GM19240 (cell line): ENCODE measurements at regions not wholly inside any gene's neighbourhood (a gene's known extent, or its start where the extent isn't known, plus 50 kb on each side); places are given as distances from the start of the nearest gene placed in this dataset.

ENCODE experiments used
- DNase-seq: peaks from one replicate; pipeline ENCODE4 v3.0.0; 2011; ENCODE audit warnings: low spot score; ENCODE audit not compliant: insufficient read length

DNA sequence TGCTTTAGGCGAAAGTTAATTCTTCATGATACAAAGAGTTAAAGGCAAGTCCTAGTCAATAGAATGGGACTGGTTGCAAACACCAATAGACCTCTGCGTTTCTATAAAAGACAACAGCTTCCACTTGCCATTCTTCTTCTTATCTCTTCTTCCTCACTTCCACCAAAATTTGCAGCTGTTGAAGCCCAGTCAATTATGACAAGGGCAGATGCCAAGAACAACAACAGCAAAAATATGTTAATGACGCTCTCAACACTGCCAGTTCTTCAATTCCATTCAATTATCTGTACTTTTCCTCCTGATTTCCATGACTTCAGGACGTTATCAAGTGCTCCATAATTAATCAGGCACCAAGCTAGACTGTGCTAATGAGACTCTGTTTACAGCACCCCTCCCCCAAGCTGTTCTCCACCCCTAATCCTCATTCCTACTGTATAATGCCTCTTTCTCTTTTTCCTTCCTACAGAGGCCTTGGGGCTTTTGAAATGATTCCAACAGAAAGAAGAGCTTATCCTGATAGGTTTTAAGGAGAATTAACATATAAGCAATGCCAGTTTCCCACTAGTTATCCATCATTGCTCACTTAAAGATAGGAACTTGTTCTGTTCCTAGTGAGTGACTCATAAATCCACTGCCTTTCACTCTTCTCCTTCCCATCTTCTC is 1160.5 kb downstream of the IGSF11 start:
- DNase-seq = no peak

DNA sequence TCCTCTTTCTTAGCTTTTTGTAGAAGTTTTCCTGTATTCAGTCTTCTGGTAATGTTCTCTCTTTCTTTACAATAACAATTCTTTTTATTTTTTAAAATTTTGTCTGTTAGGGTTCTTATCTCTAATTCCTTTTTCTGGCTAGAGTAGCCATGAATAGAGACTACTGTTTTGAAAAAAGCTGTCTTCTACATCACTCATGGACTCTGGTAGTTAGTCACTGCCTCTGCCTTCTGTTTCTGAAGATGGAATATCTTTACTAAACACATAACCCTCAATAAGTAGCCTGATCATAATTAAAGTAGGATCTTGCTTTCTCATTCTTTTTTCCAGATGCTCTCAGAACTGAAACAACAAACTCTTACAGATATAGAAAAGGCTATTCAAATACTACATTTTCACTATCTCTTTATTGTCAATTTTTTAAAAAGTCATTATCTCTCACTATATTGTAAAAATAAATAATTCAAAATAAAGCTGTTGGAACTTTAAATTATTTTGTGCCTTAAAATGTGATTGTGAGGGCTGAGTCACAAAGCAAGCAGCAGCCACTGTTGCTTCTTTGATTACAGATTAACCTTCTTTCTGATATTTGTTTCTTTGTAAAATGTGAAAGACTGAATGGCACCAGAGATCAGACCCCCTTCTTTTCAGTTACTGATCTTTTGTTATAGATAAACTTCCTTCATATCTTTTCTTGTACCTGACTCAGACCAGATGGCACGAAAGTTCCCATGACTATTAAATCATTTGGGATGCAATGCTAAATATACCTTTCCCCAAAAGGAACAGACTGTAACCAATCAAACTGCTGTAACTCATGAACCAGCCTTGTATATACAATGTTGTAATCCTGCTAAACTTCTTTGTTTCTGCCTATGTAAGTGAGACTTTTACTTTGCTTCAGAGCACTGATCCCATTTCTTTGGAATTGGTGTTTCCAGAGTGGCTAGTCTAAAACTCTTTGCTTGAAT is 1159.5 kb downstream of the IGSF11 start:
- DNase-seq = no peak

DNA sequence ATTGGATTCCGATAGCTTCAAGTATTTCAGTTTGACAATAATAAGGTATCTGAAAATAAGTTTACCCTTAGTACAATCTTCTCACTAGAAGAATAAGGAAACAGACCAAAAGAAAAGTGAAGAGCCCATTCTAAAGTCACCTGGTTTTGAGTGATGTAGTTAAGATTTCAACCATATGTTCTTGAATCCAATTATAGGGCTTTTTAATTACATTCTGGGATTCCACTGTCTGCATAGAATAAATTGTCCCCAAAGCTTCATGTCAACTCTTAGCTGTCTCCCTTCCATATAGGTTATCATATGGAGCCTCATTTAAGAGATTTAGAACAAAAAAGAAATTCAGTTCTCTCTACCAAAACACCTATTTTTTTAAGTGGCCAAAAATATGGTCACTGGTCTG is 1158.8 kb downstream of the IGSF11 start:
- DNase-seq = no peak

- DNase-seq = no peak
Measured at GRCh38 chr3:117880638-117881037, 1154.0 kb downstream of the IGSF11 start.

GRCh38 chr3:117881210-117881609 is 1153.4 kb downstream of the IGSF11 start:
- DNase-seq = no peak

DNA sequence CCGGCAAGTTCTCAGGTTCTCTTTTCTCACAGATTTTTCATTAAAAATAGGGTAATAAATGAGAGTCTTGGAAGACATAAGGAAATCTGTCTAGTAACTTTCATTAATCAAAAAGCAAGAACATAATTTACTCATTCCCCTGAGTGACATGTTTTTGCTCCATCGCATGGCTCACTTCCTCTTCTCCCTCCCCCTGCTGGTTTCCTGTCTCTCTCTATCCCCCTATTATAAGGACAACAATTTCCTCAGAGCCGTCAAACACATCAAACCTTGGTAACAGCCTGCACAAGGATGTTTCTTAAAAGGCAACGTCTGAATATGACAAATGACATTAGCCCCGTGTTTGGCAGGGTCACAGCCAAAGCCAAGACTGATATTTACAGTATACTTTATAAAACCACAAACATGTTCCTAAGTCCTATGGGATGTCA is 1149.6 kb downstream of the IGSF11 start:
- no peak for DNase-seq

DNA sequence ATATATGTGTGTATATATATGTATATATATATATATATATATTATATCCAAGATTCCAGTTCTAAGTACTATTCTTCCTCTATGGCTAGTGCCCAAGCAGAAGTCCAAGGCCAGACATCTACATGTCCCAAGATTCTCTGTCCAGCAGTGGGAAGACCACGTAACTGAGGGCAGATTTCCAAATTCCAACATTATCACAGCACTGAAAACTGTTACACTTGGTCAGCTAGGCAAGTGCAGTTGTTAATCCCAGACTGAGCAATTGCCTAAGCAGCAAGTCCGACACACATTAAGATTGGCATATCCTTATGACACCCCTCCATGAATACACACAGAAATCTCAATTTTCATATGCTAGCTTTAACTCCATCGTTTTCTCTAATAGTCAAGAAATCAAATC is 1148.5 kb downstream of the IGSF11 start:
- no peak for DNase-seq

DNA sequence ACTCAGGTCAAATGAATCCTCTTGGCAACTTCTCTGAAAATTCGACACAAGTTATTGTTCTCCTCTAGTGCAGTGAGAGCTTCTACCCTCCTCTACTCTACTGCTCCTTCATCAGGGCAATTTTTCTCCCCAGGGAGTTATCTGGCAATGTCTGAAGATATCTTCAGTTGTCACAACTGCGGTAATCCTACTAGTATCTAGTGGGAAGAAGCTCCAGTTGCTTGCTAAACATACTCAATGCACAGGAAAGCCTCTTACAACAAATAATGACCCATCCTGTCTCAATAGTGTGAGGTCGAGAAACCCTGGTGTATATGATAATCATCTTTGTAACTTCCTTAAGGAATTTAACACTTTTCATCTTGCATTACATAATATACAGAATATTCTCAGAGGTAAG is 1147.6 kb downstream of the IGSF11 start:
- no peak for DNase-seq

DNA sequence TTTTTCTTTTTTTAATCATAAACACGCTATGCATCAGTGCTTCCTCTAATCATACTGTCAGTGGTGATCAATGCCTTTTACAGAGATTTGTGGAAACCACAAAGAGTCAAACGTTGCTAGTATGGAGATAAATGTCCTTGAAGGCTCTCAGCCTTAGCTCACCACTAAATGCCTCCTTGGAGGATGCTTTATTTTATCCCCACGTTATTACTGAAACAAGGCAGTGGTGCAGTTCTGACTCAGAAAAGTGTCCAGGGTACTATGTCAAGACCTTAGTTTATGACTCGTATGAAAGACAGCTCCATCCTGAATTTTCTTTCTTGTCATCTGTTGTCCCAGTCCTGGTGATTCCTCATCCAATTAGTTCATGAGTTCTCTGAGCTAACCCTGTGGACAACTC is 1146.7 kb downstream of the IGSF11 start:
- DNase-seq = no peak

- DNase-seq = no peak
Measured at GRCh38 chr3:117892431-117892841, 1142.2 kb downstream of the IGSF11 start.

GRCh38 chr3:117893001-117893400 is 1141.6 kb downstream of the IGSF11 start:
- no peak for DNase-seq

DNA sequence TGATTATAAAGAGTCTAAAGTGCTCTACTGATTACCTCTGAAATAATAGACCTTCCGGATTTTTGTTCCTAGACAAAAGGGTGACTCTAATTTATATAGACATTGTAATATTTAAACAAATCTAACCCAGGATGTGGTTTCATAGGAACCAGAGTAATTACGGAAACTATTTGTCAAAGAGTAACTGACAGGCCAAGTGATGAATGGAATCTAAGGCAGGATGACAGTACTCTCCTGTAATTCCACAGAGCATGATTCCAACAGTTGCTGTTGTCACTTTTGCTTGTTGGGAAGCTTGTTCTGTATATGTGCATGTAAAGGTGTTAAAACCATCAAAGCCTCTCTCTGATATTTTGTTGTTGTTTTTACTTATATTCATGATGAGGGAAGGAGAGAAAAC is 1141.0 kb downstream of the IGSF11 start:
- no peak for DNase-seq

DNA sequence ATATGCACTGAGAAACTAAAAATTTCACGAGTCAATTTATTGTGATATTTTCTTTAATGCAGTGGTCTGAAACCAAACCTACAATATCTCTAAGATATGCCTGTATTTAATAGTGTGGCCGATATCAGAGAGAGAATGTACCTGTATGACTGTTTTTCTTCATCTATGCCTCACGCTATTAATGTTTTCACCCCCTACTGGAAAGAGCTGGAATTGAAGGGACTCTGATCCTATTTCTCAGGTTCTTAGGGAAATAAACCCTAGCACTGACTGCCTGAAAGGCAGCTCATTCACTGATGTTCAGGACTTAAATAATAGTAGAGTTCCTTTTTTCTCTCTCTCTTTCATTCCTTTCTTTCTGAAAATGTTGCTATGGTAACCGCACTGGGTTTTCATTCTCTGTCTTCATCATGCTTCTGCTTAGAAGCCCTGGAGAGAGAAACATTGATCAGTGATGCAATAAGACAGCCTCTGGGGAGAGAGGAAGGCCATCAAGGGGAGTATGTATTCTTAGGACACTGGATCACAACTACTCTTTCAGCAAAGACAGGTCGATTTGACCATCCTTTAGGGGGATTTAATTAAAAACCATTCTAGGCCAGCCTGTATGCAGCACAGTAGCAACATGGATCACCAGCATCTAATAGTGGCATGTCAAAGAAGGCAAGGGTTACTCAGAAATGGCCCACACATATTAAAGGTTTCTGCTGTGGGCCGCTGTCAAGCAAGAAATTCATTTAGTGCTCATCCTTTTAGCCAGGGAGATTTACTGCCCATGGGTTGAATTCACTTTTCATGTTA is 1135.7 kb downstream of the IGSF11 start:
- no peak for DNase-seq

- DNase-seq = no peak
Measured at GRCh38 chr3:117903226-117903625, 1131.4 kb downstream of the IGSF11 start.

GRCh38 chr3:117910820-117911521 is 1123.7 kb downstream of the IGSF11 start:
- no peak for DNase-seq

GRCh38 chr3:117912352-117912751 is 1122.3 kb downstream of the IGSF11 start:
- no peak for DNase-seq

GRCh38 chr3:117914540-117915100 is 1120.0 kb downstream of the IGSF11 start:
- no peak for DNase-seq

DNA sequence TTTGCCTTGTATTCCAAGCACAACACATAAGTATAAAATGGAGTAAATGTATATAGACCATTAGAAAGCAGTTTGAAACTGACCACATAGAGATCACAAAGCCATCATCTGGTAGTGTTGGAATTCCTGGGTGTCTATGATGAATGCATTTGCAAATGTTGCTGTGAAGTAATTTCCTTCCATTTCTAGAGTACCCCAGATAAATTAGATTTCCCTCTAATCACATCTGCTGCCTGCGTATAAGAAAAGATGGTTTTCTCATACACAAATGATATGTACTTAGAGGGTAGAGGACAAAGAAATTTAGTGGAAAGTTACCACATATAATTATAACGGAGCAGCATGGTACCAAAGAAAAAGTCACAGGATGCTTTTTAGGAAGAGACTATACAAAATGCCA is 1117.8 kb downstream of the IGSF11 start:
- DNase-seq = no peak

DNA sequence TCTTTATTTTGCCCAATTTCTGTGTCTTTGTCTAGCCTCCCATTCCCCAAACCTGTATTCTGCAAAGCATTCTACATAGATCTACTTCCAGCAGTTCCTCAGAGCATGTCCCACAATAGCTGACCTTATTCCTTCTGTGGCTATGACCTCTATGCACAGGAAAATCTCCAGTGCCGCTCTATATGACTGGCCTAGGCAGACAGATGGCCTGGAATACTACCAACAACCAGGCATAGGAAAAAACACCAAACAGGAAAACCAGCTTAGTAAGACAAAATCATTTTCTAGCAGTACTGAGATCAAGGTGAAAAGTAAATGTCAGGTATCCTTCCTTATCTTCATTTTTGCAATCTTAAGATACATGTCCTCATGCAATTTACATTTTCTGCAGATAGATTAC is 1115.0 kb downstream of the IGSF11 start:
- DNase-seq = no peak

- no peak for DNase-seq
Measured at GRCh38 chr3:117920253-117920898, 1114.3 kb downstream of the IGSF11 start.
